Breast epithelium (tissue), 4 donors: ENCODE measurements at regions not wholly inside any gene's neighbourhood (a gene's known extent, or its start where the extent isn't known, plus 50 kb on each side); places are given as distances from the start of the nearest gene placed in this dataset.
"Not testable (repeated sequence)": the region's sequence is repeated elsewhere in the genome, so short reads cannot be mapped to it uniquely, and the experiment has no call there.

Experiments
- DNase-seq, 2 donors: peaks; one replicate each; pipeline ENCODE4 v3.0.0-alpha.2; 2019; ENCODE audit warnings: low spot score in 2 of 2
- H3K27ac ChIP-seq, 2 donors: fragments of 200-600 bp; sonication (generic) in 1 of 2; one replicate each; pipeline ENCODE4 v1.5.1; 2016 to 2019; ENCODE audit warnings: mild to moderate bottlenecking in 1 of 2
- H3K27me3 ChIP-seq, 2 donors: fragments of 200-600 bp; sonication (generic) in 1 of 2; one replicate each; pipeline versions ENCODE4 v1.5.1 to v1.6.0; 2017 to 2019; ENCODE audit warnings: control low read depth in 1 of 2, mild to moderate bottlenecking in 1 of 2
- H3K36me3 ChIP-seq: fragments of 200-600 bp; one replicate; pipeline ENCODE4 v1.5.1; 2019
- H3K4me1 ChIP-seq, 2 donors: fragments of 200-600 bp; sonication (generic); one replicate each; pipeline ENCODE4 v1.5.1; 2016 to 2019; ENCODE audit warnings: control low read depth in 1 of 2
- H3K4me3 ChIP-seq, 3 donors: fragments of 200-600 bp; sonication (generic); 1 replicate in 2 of 3; 2 replicates in 1 of 3; pipeline ENCODE4 v1.5.1; 2016 to 2019; ENCODE audit warnings: mild to moderate bottlenecking in 3 of 3, moderate library complexity in 2 of 3
- H3K9me3 ChIP-seq, 2 donors: fragments of 200-600 bp; sonication (generic) in 1 of 2; one replicate each; pipeline ENCODE4 v1.5.1; 2016 to 2019; ENCODE audit warnings: control low read depth in 1 of 2
- POLR2A ChIP-seq: fragments of 450-650 bp; IDR thresholded peaks from one replicate; pipeline ENCODE4 v1.6.1; 2016; ENCODE audit warnings: antibody characterized with exemption, mild to moderate bottlenecking, moderate library complexity
- POLR2AphosphoS5 ChIP-seq, 3 donors: sonication (generic); formaldehyde crosslinking; IDR thresholded peaks; one replicate each; pipeline ENCODE4 v1.6.1; 2017; ENCODE audit warnings: antibody characterized with exemption in 3 of 3
- intact Hi-C: fragments of 100-400 bp; cut with DNase I; formaldehyde crosslinking; loops from one replicate; pipeline ENCODE4 v1.15.1; 2023; ENCODE audit warnings: low total_unique reads
- TF ChIP-seq, protein P1 (sequence below), 3 donors: fragments of 450-650 bp; IDR thresholded peaks; one replicate each; pipeline ENCODE4 v1.5.1; 2016 to 2017; ENCODE audit warnings: antibody characterized with exemption in 3 of 3, mild to moderate bottlenecking in 3 of 3, moderate library complexity in 3 of 3

DNA sequence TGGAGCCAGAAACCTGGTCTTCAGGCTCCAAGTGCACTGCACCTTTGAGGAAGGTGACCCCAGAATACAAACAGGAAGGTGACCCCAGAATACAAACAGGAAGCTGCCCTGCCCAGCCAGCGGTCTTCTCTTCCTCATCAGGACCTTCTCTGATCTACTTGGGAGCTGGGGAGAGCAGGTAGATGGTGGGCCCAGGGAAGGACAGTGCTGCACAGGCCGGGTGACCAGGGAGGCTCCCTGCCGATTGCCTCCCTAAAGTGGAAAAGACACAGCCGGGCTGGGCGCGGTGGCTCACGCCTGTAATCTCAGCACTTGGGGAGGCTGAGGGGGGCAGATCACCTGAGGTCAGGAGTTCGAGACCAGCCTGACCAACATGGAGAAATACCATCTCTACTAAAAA, 151.8 kb upstream of the CHST15 start:
- Histone ChIP-seq H3K4me1 (no peaks in the 10 kb centered on the region), H3K4me3 (no peak overlapping the region), H3K36me3 (no peaks in the 10 kb centered on the region), H3K27ac (no peak overlapping the region), H3K9me3 (no peaks in the 10 kb centered on the region), H3K27me3 (no peaks in the 10 kb centered on the region)
- intact Hi-C loops = no loop called here
- no peak for DNase-seq
- TF ChIP-seq POLR2A (no peak), POLR2AphosphoS5 (IDR thresholded peaks at IDR 0.05) (no peak)
- TF ChIP-seq, protein P1, sequence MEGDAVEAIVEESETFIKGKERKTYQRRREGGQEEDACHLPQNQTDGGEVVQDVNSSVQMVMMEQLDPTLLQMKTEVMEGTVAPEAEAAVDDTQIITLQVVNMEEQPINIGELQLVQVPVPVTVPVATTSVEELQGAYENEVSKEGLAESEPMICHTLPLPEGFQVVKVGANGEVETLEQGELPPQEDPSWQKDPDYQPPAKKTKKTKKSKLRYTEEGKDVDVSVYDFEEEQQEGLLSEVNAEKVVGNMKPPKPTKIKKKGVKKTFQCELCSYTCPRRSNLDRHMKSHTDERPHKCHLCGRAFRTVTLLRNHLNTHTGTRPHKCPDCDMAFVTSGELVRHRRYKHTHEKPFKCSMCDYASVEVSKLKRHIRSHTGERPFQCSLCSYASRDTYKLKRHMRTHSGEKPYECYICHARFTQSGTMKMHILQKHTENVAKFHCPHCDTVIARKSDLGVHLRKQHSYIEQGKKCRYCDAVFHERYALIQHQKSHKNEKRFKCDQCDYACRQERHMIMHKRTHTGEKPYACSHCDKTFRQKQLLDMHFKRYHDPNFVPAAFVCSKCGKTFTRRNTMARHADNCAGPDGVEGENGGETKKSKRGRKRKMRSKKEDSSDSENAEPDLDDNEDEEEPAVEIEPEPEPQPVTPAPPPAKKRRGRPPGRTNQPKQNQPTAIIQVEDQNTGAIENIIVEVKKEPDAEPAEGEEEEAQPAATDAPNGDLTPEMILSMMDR (IDR thresholded peaks at IDR 0.05) = no peak

DNA sequence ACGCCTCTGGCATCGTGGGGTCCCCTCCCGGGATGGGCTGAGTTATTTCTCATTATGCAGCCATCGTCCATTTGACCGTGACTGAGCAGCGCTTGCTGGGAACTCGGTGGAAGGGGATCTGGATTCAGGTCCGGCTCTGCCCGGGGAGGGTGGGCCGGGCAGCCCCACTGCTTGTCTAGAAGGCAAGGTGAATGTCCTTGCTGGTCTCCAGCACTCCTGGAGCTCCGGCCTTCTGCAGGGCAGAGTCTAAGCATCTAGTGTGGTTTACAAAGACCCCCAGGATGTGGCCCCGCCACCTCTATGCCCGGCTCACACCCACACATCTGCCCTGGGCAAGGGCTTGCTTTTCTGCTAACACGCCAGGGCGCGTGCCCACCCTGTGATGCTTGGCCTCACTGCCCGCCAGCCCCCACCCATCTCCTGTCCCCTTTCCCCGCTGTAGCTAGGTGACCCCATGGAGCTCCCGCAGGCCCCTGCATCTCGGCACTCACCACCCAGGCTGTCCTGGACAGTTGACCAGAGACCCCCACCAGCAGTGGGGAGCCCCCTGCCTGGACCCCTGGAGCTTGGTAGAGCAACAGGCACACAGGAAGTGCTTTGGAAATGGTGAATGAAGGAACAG, 151.0 kb upstream of the CHST15 start:
- H3K9me3 ChIP-seq = no peaks in the 10 kb centered on the region
- no peak for DNase-seq
- H3K27ac ChIP-seq = no peak overlapping the region
- no peaks in the 10 kb centered on the region for H3K4me1 ChIP-seq
- intact Hi-C loops = no loop called here
- H3K27me3 ChIP-seq = no peaks in the 10 kb centered on the region
- no peaks in the 10 kb centered on the region for H3K36me3 ChIP-seq
- H3K4me3 ChIP-seq = no peak overlapping the region
- no peak for TF ChIP-seq POLR2AphosphoS5 (IDR thresholded peaks at IDR 0.05)
- TF ChIP-seq, protein P1 (IDR thresholded peaks at IDR 0.05) = no peak
- no peak for TF ChIP-seq POLR2A

DNA sequence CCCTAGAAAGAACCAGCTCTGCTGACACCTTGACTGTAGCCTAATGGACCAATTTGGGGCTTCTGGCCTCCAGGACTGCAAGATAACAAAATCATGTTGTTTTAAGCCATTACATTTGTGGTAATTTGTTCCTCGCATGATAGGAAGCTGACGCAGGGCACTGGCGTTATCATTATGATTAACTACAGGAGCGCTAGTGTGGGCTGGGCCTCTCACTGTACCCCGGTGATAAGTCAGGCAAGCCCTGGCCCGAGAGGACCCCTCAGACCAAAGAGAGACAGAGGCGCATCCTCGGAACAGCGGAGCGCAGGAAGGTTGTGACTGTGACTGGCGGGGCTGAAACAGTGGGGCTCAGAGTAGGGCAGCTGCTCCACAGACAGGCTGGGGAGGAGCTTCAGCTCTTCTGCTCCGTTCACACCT, 150.3 kb upstream of the CHST15 start:
- Histone ChIP-seq H3K4me1 (no peaks in the 10 kb centered on the region), H3K36me3 (no peaks in the 10 kb centered on the region), H3K27ac (no peak overlapping the region), H3K27me3 (no peaks in the 10 kb centered on the region), H3K4me3 (no peak overlapping the region), H3K9me3 (no peaks in the 10 kb centered on the region)
- intact Hi-C loops = no loop called here
- no peak for TF ChIP-seq POLR2A
- no peak for TF ChIP-seq POLR2AphosphoS5 (IDR thresholded peaks at IDR 0.05)
- TF ChIP-seq, protein P1 (IDR thresholded peaks at IDR 0.05) = no peak
- no peak for DNase-seq

DNA sequence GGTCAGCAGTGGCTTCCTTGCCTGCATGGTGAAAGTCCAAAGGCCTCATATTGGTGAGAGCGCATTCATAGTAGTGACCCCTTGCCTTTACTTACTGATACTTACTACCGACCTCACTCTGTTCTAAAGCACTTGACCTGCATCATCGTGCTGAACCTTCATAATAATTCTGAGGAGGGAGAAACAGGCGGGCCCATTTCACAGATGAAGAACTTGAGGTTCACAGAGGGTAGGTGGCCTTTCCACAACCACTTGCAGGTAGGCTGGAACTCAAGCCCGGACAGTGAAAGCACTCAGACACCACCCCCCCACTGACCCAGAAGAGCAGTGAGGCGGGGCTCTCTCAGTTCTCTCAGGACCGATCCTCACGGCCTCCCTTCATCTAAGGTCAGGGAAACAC, 149.4 kb upstream of the CHST15 start:
- no peaks in the 10 kb centered on the region for H3K9me3 ChIP-seq

DNA sequence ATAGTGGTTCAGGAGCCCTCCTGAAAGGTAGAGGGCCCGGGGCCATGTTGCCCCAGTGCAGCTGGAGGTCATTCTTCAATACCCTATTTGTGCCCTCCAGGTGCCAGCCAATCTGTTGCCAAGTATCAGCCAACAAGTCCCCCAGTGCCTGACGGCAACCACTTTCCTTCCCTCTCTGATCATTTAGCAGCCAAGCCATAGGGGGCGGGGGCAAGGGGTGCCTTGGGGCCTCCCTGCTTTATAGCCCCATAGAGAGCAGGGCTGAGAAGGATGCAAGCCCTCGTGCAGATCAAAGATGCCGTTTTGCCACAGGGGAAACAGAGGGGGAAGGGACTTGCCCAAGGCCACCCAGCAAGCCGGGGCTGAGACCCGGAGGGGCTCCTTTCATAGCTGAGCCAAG, 149.0 kb upstream of the CHST15 start:
- intact Hi-C loops = no loop called here
- H3K9me3 ChIP-seq = no peaks in the 10 kb centered on the region
- no peak overlapping the region for H3K4me3 ChIP-seq
- no peaks in the 10 kb centered on the region for H3K36me3 ChIP-seq
- H3K27ac ChIP-seq = no peak overlapping the region
- no peak for TF ChIP-seq POLR2AphosphoS5 (IDR thresholded peaks at IDR 0.05)
- TF ChIP-seq, protein P1 (IDR thresholded peaks at IDR 0.05) = no peak
- TF ChIP-seq POLR2A = no peak
- DNase-seq = no peak
- no peaks in the 10 kb centered on the region for H3K4me1 ChIP-seq
- no peaks in the 10 kb centered on the region for H3K27me3 ChIP-seq

More for the DNA sequence above, 149.4 kb upstream of the CHST15 start:
- H3K27me3 ChIP-seq = no peaks in the 10 kb centered on the region
- H3K4me1 ChIP-seq = no peaks in the 10 kb centered on the region
- no peaks in the 10 kb centered on the region for H3K36me3 ChIP-seq
- no peak overlapping the region for H3K27ac ChIP-seq
- no peak for DNase-seq
- TF ChIP-seq POLR2A = no peak
- intact Hi-C loops = no loop called here
- H3K4me3 ChIP-seq = no peak overlapping the region

DNA sequence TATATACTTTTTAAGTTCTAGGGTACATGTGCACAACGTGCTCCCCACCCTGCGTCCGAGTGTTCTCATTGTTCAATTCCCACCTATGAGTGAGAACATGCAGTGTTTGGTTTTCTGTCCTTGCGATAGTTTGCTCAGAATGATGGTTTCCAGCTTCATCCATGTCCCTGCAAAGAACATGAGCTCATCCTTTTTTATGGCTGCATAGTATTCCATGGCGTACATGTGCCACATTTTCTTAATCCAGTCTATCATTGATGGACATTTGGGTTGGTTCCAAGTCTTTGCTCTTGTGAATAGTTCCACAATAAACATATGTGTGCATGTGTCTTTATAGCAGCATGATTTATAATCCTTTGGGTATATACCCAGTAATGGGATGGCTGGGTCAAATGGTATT, 148.1 kb upstream of the CHST15 start:
- intact Hi-C loops, H3K36me3 ChIP-seq: not testable (repeated sequence)

More for the DNA sequence above, 148.1 kb upstream of the CHST15 start:
- H3K27me3 ChIP-seq, H3K4me3 ChIP-seq, DNase-seq, H3K4me1 ChIP-seq, H3K9me3 ChIP-seq, H3K27ac ChIP-seq: not testable (repeated sequence)
